Smooth muscle cell (in vitro differentiated cells): ENCODE measurements at regions not wholly inside any gene's neighbourhood (a gene's known extent, or its start where the extent isn't known, plus 50 kb on each side); places are given as distances from the start of the nearest gene placed in this dataset.

ENCODE experiments used
- DNase-seq: peaks from one replicate; lab custom pipeline; 2025; ENCODE audit not compliant: unreplicated experiment; lab: John Stamatoyannopoulos, UW
- H2AFZ ChIP-seq: fragments of 200-600 bp; sonication (generic); 2 replicates; pipeline ENCODE4 v1.6.0; 2016; ENCODE audit warnings: antibody characterized with exemption, low read depth, mild to moderate bottlenecking
- H3F3A ChIP-seq: fragments of 200-600 bp; sonication (generic); 2 replicates; pipeline ENCODE4 v1.6.0; 2017; ENCODE audit warnings: antibody characterized with exemption, low read depth
- H3K27ac ChIP-seq: fragments of 200-600 bp; sonication (generic); 2 replicates; pipeline ENCODE4 v1.5.1; 2016; ENCODE audit warnings: low read depth, mild to moderate bottlenecking
- H3K27me3 ChIP-seq: fragments of 200-600 bp; sonication (generic); 2 replicates; pipeline ENCODE4 v1.6.1; 2016; ENCODE audit warnings: low read depth, mild to moderate bottlenecking
- H3K36me3 ChIP-seq: fragments of 200-600 bp; sonication (generic); 2 replicates; pipeline ENCODE4 v1.5.1; 2016; ENCODE audit warnings: low read depth
- H3K4me1 ChIP-seq: fragments of 200-600 bp; sonication (generic); 2 replicates; pipeline ENCODE4 v1.5.1; 2016; ENCODE audit warnings: low read depth
- H3K4me2 ChIP-seq: fragments of 200-600 bp; sonication (generic); 2 replicates; pipeline ENCODE4 v1.6.0; 2016; ENCODE audit warnings: mild to moderate bottlenecking
- H3K4me3 ChIP-seq: fragments of 200-600 bp; sonication (generic); 2 replicates; pipeline ENCODE4 v1.5.1; 2016; ENCODE audit warnings: mild to moderate bottlenecking
- H3K79me2 ChIP-seq: fragments of 200-600 bp; sonication (generic); 2 replicates; pipeline ENCODE4 v1.6.0; 2016; ENCODE audit warnings: low read depth, mild to moderate bottlenecking
- H3K9ac ChIP-seq: fragments of 200-600 bp; sonication (generic); 2 replicates; pipeline ENCODE4 v1.6.0; 2016; ENCODE audit warnings: low read depth
- H3K9me3 ChIP-seq: fragments of 200-600 bp; sonication (generic); replicated peaks from 2 replicates; pipeline ENCODE4 v1.5.1; 2016; ENCODE audit warnings: low read depth
- H4K20me1 ChIP-seq: fragments of 200-600 bp; sonication (generic); 2 replicates; pipeline ENCODE4 v1.6.0; 2016; ENCODE audit warnings: low read depth
- WGBS: methylation state at CpG from one replicate; pipeline ENCODE4 v1.1.7; 2016; ENCODE audit warnings: low lambda C conversion rate; 5-methylcytosine and 5-hydroxymethylcytosine counted together
- TF ChIP-seq, protein P1 (sequence below): fragments of 200-600 bp; sonication (generic); IDR thresholded peaks from 2 replicates; pipeline ENCODE4 v1.5.1; 2017; ENCODE audit warnings: borderline replicate concordance, mild to moderate bottlenecking, antibody characterized with exemption; ENCODE audit not compliant: insufficient read depth, poor library complexity, severe bottlenecking

DNA sequence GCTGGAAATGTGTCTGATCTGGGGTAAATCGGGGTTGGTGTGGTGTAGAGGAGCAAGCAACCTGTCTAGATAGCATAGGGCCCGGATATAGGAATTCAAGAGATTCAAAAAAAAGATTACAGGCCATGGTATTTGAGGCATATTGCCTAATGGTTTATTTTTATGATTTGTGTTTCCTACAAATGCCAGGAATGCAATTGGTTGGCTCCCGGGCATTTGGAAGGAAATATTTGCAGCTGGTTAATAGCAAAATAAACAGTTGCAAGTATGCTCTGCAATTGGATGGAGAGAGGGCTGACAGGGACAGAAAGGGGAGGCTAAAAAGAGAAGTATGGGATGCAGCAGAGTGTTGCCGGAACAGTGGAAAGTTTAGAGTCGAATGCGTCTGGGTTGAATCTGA, 315.6 kb upstream of the ATP2B1 start:
- Histone ChIP-seq H3K9ac (no peak overlapping the region), H3K4me2 (no peak overlapping the region), H3K27me3 (no peaks in the 10 kb centered on the region), H3K27ac (no peak overlapping the region), H3K9me3 (no peaks in the 10 kb centered on the region), H3K36me3 (no peaks in the 10 kb centered on the region), H4K20me1 (no peaks in the 10 kb centered on the region), H3K4me1 (peaks cover 7% of the 10 kb centered on the region), H3F3A (peaks cover 17% of the 10 kb centered on the region), H3K4me3 (no peak overlapping the region), H2AFZ (no peak overlapping the region), H3K79me2 (no peaks in the 10 kb centered on the region)
- no peak for DNase-seq
- WGBS = 50% methylated on average over 6 of the region's 6 CpGs
- TF ChIP-seq, protein P1, sequence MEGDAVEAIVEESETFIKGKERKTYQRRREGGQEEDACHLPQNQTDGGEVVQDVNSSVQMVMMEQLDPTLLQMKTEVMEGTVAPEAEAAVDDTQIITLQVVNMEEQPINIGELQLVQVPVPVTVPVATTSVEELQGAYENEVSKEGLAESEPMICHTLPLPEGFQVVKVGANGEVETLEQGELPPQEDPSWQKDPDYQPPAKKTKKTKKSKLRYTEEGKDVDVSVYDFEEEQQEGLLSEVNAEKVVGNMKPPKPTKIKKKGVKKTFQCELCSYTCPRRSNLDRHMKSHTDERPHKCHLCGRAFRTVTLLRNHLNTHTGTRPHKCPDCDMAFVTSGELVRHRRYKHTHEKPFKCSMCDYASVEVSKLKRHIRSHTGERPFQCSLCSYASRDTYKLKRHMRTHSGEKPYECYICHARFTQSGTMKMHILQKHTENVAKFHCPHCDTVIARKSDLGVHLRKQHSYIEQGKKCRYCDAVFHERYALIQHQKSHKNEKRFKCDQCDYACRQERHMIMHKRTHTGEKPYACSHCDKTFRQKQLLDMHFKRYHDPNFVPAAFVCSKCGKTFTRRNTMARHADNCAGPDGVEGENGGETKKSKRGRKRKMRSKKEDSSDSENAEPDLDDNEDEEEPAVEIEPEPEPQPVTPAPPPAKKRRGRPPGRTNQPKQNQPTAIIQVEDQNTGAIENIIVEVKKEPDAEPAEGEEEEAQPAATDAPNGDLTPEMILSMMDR = no peak

DNA sequence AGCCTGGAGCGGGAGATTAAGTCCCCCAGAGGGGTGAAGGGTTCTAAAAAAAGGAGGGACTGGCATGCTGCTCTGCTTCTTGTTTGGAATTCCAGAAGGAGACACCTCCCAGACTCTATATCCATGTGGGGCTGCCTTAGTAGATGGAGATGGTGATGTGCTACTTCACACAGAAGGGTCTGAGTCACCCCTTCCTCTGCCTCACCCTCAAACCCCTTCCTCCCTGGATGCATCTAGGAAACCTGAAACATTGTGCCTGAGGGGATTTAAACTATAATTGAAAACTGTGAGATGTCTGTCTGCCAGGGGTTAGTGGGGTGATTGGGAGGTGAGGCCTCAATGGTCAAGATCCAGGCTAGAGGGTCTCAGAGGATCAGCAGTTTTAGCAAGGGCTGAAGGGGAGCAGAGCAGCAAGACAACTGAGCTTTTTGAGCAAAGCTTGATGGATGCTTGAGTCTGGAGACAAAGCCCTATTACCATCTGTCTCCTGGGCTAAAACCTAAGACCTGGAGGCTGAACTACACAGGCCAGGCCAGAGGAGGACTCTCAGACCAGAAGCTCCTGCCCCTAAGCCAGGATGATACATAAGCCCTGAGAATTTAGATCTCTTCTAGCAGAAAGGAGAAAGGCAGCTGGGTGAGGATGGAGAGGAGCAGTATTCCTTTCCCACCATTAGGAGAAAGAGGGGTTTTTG, 314.7 kb upstream of the ATP2B1 start:
- no peaks in the 10 kb centered on the region for H3K79me2 ChIP-seq

DNA sequence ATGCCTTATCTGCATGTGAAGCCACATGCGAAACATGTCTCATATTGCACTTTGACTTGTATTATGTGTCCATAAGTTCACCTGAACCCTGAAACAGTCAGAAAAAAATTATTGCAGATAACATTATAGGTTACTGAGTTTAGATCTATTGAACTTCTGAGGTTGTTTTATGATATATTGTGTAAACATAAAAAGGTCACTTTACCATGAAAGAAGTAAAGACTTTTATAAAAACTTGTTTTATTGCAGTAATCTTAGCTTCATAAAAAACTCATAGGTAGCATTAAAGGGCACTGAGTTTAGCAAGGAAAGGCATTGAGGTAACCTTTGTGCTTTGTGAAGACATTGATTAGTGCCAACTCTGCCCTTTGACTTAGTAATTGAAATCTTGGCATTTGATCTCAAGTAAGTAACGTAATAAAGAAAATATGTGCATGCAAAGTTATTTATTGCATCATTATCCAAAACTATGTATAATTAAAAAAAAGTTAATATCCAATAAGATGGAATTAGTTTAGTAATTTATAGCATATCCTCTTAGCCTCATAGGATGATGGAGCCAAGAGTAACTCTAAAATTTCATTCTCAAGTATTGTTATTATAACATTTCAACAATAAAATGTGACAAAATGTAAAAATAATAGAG, 313.3 kb upstream of the ATP2B1 start:
- no peaks in the 10 kb centered on the region for H4K20me1 ChIP-seq
- H3K36me3 ChIP-seq = no peaks in the 10 kb centered on the region
- WGBS = 93% methylated on average over 2 of the region's 2 CpGs
- H3K27me3 ChIP-seq = no peaks in the 10 kb centered on the region
- TF ChIP-seq, protein P1 = no peak
- no peaks in the 10 kb centered on the region for H3K4me1 ChIP-seq
- no peaks in the 10 kb centered on the region for H3K79me2 ChIP-seq
- DNase-seq = no peak
- H3F3A ChIP-seq = peaks cover 4% of the 10 kb centered on the region
- H3K9me3 ChIP-seq = no peaks in the 10 kb centered on the region
- H2AFZ ChIP-seq = no peak overlapping the region
- H3K9ac ChIP-seq = no peak overlapping the region
- no peak overlapping the region for H3K27ac ChIP-seq
- H3K4me2 ChIP-seq = no peak overlapping the region
- H3K4me3 ChIP-seq = no peak overlapping the region

More for the DNA sequence above, 314.7 kb upstream of the ATP2B1 start:
- TF ChIP-seq, protein P1 = no peak
- H3K27ac ChIP-seq = no peak overlapping the region
- H4K20me1 ChIP-seq = no peaks in the 10 kb centered on the region
- peaks cover 4% of the 10 kb centered on the region for H3K4me1 ChIP-seq
- H3F3A ChIP-seq = peaks cover 9% of the 10 kb centered on the region
- DNase-seq = no peak
- H3K4me2 ChIP-seq = no peak overlapping the region
- no peak overlapping the region for H3K9ac ChIP-seq
- H3K4me3 ChIP-seq = no peak overlapping the region
- no peaks in the 10 kb centered on the region for H3K36me3 ChIP-seq
- WGBS = 92% methylated on average over 1 of the region's 1 CpG
- no peak overlapping the region for H2AFZ ChIP-seq
- H3K27me3 ChIP-seq = no peaks in the 10 kb centered on the region
- no peaks in the 10 kb centered on the region for H3K9me3 ChIP-seq
